Left ventricle myocardium inferior (tissue), 1 donor: ENCODE measurements at regions not wholly inside any gene's neighbourhood (a gene's known extent, or its start where the extent isn't known, plus 50 kb on each side); places are given as distances from the start of the nearest gene placed in this dataset.

ENCODE experiments used
- DNase-seq: peaks from one replicate; pipeline ENCODE4 v3.0.0-alpha.2; 2020
- H3K27ac ChIP-seq: fragments of 200-600 bp; replicated peaks from 2 replicates; pipeline ENCODE4 v1.8.0; 2021
- H3K27me3 ChIP-seq: fragments of 200-600 bp; 2 replicates; pipeline ENCODE4 v1.8.0; 2021; ENCODE audit warnings: low read depth
- H3K36me3 ChIP-seq: fragments of 200-600 bp; 2 replicates; pipeline ENCODE4 v1.8.0; 2021
- H3K4me1 ChIP-seq: fragments of 200-600 bp; 2 replicates; pipeline ENCODE4 v1.8.0; 2021
- H3K4me3 ChIP-seq: fragments of 200-600 bp; 2 replicates; pipeline ENCODE4 v1.8.0; 2021; ENCODE audit warnings: mild to moderate bottlenecking, moderate library complexity
- H3K9me3 ChIP-seq: fragments of 200-600 bp; replicated peaks from 2 replicates; pipeline ENCODE4 v1.8.0; 2021
- intact Hi-C: fragments of 100-400 bp; cut with micrococcal nuclease; formaldehyde crosslinking; loops from one replicate; pipeline ENCODE4 v1.11.0; 2022
- TF ChIP-seq, protein P1 (sequence below): fragments of 200-600 bp; IDR thresholded peaks from 2 replicates; pipeline ENCODE4 v1.8.0; 2021; ENCODE audit warnings: antibody characterized with exemption, mild to moderate bottlenecking, borderline replicate concordance
- donor health status: DM: no; HTN: yes; CAD: no; lungs with severe emphysema.

DNA sequence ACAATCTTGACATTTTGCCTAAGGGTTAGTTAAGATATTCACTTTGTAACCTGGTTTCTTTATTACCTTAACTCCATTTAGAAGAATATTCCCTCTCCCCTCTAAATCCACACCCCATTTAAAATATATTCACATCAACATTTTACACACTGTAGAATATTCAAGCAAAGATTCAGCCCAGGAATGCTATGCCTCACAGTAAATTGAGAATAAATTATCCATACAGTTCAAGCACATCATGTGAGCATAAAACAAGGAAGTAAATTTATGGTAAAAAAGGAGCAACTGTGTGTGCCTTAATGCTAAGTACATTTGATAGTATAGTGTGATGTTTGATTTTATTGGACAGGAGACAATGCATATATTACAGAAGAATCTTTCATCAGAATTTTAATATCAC is 806.6 kb upstream of the KIF2B start:
- no peak overlapping the region for H3K4me3 ChIP-seq

DNA sequence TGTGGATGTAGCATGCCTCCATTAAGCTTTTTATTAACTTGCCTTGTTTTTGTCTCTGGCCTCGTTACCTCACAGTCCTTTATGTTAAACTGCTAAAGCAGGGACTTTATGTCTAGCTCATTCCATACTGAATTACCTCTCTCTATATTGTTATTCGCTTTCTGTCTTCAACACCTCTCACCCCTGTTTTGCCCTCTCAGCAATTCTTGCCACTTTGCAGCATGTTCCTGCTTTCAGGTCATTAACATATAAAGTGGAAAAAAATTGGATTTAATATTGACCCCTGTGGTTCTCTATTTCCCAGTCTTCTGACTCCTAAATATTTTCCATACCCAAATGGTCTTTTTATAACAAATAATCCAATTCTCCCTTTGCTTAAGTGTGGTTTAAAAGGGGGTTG is 810.4 kb upstream of the KIF2B start:
- no peak for DNase-seq
- Histone ChIP-seq H3K4me1 (no peaks in the 10 kb centered on the region), H3K27me3 (no peaks in the 10 kb centered on the region), H3K36me3 (no peaks in the 10 kb centered on the region), H3K4me3 (no peak overlapping the region), H3K27ac (no peak overlapping the region), H3K9me3 (peaks cover under 1% of the 10 kb centered on the region)
- TF ChIP-seq, protein P1, sequence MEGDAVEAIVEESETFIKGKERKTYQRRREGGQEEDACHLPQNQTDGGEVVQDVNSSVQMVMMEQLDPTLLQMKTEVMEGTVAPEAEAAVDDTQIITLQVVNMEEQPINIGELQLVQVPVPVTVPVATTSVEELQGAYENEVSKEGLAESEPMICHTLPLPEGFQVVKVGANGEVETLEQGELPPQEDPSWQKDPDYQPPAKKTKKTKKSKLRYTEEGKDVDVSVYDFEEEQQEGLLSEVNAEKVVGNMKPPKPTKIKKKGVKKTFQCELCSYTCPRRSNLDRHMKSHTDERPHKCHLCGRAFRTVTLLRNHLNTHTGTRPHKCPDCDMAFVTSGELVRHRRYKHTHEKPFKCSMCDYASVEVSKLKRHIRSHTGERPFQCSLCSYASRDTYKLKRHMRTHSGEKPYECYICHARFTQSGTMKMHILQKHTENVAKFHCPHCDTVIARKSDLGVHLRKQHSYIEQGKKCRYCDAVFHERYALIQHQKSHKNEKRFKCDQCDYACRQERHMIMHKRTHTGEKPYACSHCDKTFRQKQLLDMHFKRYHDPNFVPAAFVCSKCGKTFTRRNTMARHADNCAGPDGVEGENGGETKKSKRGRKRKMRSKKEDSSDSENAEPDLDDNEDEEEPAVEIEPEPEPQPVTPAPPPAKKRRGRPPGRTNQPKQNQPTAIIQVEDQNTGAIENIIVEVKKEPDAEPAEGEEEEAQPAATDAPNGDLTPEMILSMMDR = no peak
- intact Hi-C loops = no loop called here

More for the DNA sequence above, 806.6 kb upstream of the KIF2B start:
- Histone ChIP-seq H3K9me3 (peaks cover 13% of the 10 kb centered on the region), H3K27ac (no peak overlapping the region), H3K4me1 (no peaks in the 10 kb centered on the region), H3K27me3 (no peaks in the 10 kb centered on the region), H3K36me3 (no peaks in the 10 kb centered on the region)
- no peak for DNase-seq
- TF ChIP-seq, protein P1 = no peak
- intact Hi-C loops = no loop called here

- intact Hi-C loops = no loop called here
- Histone ChIP-seq H3K27me3 (no peaks in the 10 kb centered on the region), H3K4me3 (no peak overlapping the region), H3K4me1 (no peaks in the 10 kb centered on the region), H3K36me3 (no peaks in the 10 kb centered on the region), H3K9me3 (peaks cover 2% of the 10 kb centered on the region), H3K27ac (no peak overlapping the region)
- no peak for DNase-seq
- TF ChIP-seq, protein P1 = no peak
Observed at GRCh38 chr17:53006006-53006405, 816.7 kb upstream of the KIF2B start.

- TF ChIP-seq, protein P1 = no peak
- Histone ChIP-seq H3K27me3 (no peaks in the 10 kb centered on the region), H3K9me3 (peaks cover 2% of the 10 kb centered on the region), H3K36me3 (no peaks in the 10 kb centered on the region), H3K27ac (no peak overlapping the region), H3K4me3 (no peak overlapping the region), H3K4me1 (no peaks in the 10 kb centered on the region)
- intact Hi-C loops = no loop called here
- no peak for DNase-seq
Observed at GRCh38 chr17:53004902-53005301, 817.8 kb upstream of the KIF2B start.

GRCh38 chr17:52995881-52996280 is 826.8 kb upstream of the KIF2B start:
- Histone ChIP-seq H3K36me3 (no peaks in the 10 kb centered on the region), H3K27me3 (no peaks in the 10 kb centered on the region), H3K4me3 (no peak overlapping the region), H3K4me1 (no peaks in the 10 kb centered on the region), H3K27ac (no peak overlapping the region), H3K9me3 (peaks cover 12% of the 10 kb centered on the region)
- TF ChIP-seq, protein P1 = no peak
- intact Hi-C loops = no loop called here
- DNase-seq = no peak

GRCh38 chr17:52995147-52995546 is 827.6 kb upstream of the KIF2B start:
- no peaks in the 10 kb centered on the region for H3K36me3 ChIP-seq
- no peaks in the 10 kb centered on the region for H3K27me3 ChIP-seq
- intact Hi-C loops = no loop called here
- no peak for DNase-seq
- no peaks in the 10 kb centered on the region for H3K4me1 ChIP-seq
- H3K9me3 ChIP-seq = peaks cover 12% of the 10 kb centered on the region
- TF ChIP-seq, protein P1 = no peak
- H3K27ac ChIP-seq = no peak overlapping the region
- H3K4me3 ChIP-seq = no peak overlapping the region
